Keratinocyte (primary cell): ENCODE measurements at regions not wholly inside any gene's neighbourhood (a gene's known extent, or its start where the extent isn't known, plus 50 kb on each side); places are given as distances from the start of the nearest gene placed in this dataset.

Experiments
- DNase-seq: peaks from one replicate; pipeline ENCODE4 v3.0.0-alpha.2; 2011; ENCODE audit warnings: low read depth, missing footprints, low spot score
- FAIRE-seq: peaks from 2 replicates; lab custom pipeline; 2011; peaks lifted over from hg19 to GRCh38; lab: Jason Lieb, UNC
- H2AFZ ChIP-seq: 2 replicates; pipeline ENCODE4 v1.6.0; 2012; ENCODE audit warnings: low read length, control low read depth, inconsistent platforms; ENCODE audit not compliant: control insufficient read depth
- H3K27ac ChIP-seq: 2 replicates; pipeline ENCODE4 v1.5.1; 2011; ENCODE audit warnings: low read length; ENCODE audit not compliant: control insufficient read depth, insufficient read depth
- H3K27me3 ChIP-seq: 3 replicates; pipeline ENCODE4 v1.6.0; 2011; ENCODE audit warnings: low read length; ENCODE audit not compliant: control insufficient read depth, insufficient read depth; ENCODE audit errors: extremely low read depth
- H3K36me3 ChIP-seq, 2 experiments: 2 replicates in 1 of 2; 3 replicates in 1 of 2; pipeline ENCODE4 v1.5.1; 2011; ENCODE audit warnings: low read length in 2 of 2, mild to moderate bottlenecking in 1 of 2; ENCODE audit not compliant: control insufficient read depth in 2 of 2, insufficient read depth in 2 of 2; ENCODE audit errors: extremely low read depth in 1 of 2
- H3K4me1 ChIP-seq: 3 replicates; pipeline ENCODE4 v1.5.1; 2011; ENCODE audit warnings: low read length; ENCODE audit not compliant: control insufficient read depth, insufficient read depth; ENCODE audit errors: extremely low read depth
- H3K4me2 ChIP-seq: 3 replicates; pipeline ENCODE4 v1.6.0; 2011; ENCODE audit warnings: low read depth, low read length; ENCODE audit not compliant: control insufficient read depth, insufficient read depth; ENCODE audit errors: extremely low read depth
- H3K4me3 ChIP-seq, 3 experiments: fragments of 200-600 bp in 1 of 3; sonication (generic) in 1 of 3; 2 replicates in 2 of 3; 3 replicates in 1 of 3; pipeline ENCODE4 v1.5.1; 2011 to 2016; ENCODE audit warnings: low read length in 3 of 3, mild to moderate bottlenecking in 3 of 3, control low read depth in 2 of 3, inconsistent platforms in 1 of 3, low read depth in 1 of 3, mixed read lengths in 1 of 3, mixed run types in 1 of 3, moderate library complexity in 1 of 3; ENCODE audit not compliant: control insufficient read depth in 2 of 3, insufficient read depth in 2 of 3; ENCODE audit errors: extremely low read depth in 1 of 3
- H3K79me2 ChIP-seq: 2 replicates; pipeline ENCODE4 v1.6.0; 2012; ENCODE audit warnings: low read length; ENCODE audit not compliant: control insufficient read depth, insufficient read depth
- H3K9ac ChIP-seq: 3 replicates; pipeline ENCODE4 v1.6.0; 2011; ENCODE audit warnings: low read length; ENCODE audit not compliant: control insufficient read depth, insufficient read depth; ENCODE audit errors: extremely low read depth
- H3K9me1 ChIP-seq: 3 replicates; pipeline ENCODE4 v1.6.0; 2011; ENCODE audit warnings: low read length; ENCODE audit not compliant: control insufficient read depth, insufficient read depth; ENCODE audit errors: extremely low read depth
- H3K9me3 ChIP-seq: 2 replicates; pipeline ENCODE4 v1.5.1; 2012; ENCODE audit warnings: low read depth, low read length; ENCODE audit not compliant: control insufficient read depth
- H4K20me1 ChIP-seq: 3 replicates; pipeline ENCODE4 v1.6.0; 2011; ENCODE audit warnings: low read length; ENCODE audit not compliant: control insufficient read depth, insufficient read depth; ENCODE audit errors: extremely low read depth
- EZH2 ChIP-seq: IDR thresholded peaks from one replicate; pipeline ENCODE4 v1.6.1; 2012; ENCODE audit warnings: inconsistent platforms, mild to moderate bottlenecking, low read length, moderate library complexity
- dilution Hi-C: fragments of 300-500 bp; cut with MboI; formaldehyde crosslinking; loops from one replicate; pipeline ENCODE4 v1.7.0; 2020; ENCODE audit warnings: low sequenced_read_pairs; ENCODE audit not compliant: extremely low pct_ligation_motif_present
- TF ChIP-seq, protein P1 (sequence below), 3 experiments: IDR thresholded peaks in 1 of 3; conservative IDR thresholded peaks in 1 of 3; optimal IDR thresholded peaks in 1 of 3; 2 replicates in 2 of 3; 3 replicates in 1 of 3; pipeline versions ENCODE3 to v1.5.1; 2011; ENCODE audit warnings: low read length in 3 of 3, mild to moderate bottlenecking in 3 of 3, moderate library complexity in 2 of 3, control low read depth in 1 of 3, inconsistent platforms in 1 of 3; ENCODE audit not compliant: insufficient read depth in 2 of 3; ENCODE audit errors: extremely low read depth in 1 of 3

DNA sequence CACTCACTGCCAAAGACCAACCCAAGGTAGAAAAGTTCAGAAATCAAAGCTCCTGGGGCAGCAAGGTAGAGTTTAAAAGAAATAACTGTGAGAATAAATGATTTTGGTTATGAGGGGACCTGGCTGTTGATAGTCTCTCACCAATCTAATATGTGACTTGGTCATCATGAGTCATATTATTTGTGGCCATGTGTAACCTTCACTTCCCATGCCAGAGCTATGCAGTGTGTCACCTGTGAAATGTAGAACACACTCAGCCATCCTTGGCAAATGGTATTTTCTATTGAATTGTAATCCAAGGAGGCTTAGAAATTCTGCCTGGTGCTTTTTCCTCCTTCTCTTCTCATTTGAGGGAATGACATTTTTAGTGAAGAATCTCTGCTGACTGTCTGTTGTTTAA lies 184.2 kb upstream of the STAC start:
- no peaks in the 10 kb centered on the region for H3K36me3 ChIP-seq
- H3K27me3 ChIP-seq = no peaks in the 10 kb centered on the region
- H2AFZ ChIP-seq = no peak overlapping the region
- no peaks in the 10 kb centered on the region for H3K9me3 ChIP-seq
- dilution Hi-C loops = no loop called here
- FAIRE-seq (no peak), DNase-seq (no peak)
- H3K4me1 ChIP-seq = no peaks in the 10 kb centered on the region
- no peak overlapping the region for H3K4me2 ChIP-seq
- TF ChIP-seq EZH2 = no peak
- TF ChIP-seq, protein P1, sequence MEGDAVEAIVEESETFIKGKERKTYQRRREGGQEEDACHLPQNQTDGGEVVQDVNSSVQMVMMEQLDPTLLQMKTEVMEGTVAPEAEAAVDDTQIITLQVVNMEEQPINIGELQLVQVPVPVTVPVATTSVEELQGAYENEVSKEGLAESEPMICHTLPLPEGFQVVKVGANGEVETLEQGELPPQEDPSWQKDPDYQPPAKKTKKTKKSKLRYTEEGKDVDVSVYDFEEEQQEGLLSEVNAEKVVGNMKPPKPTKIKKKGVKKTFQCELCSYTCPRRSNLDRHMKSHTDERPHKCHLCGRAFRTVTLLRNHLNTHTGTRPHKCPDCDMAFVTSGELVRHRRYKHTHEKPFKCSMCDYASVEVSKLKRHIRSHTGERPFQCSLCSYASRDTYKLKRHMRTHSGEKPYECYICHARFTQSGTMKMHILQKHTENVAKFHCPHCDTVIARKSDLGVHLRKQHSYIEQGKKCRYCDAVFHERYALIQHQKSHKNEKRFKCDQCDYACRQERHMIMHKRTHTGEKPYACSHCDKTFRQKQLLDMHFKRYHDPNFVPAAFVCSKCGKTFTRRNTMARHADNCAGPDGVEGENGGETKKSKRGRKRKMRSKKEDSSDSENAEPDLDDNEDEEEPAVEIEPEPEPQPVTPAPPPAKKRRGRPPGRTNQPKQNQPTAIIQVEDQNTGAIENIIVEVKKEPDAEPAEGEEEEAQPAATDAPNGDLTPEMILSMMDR (optimal IDR thresholded peaks at IDR 0.05 in 1 of 3, IDR thresholded peaks at IDR 0.05 in 1 of 3, conservative IDR thresholded peaks at IDR 0.05 in 1 of 3; ENCODE audit: extremely low read depth in 1 of 3, insufficient read depth in 2 of 3, low read length in 3 of 3) = no peak
- no peak overlapping the region for H3K27ac ChIP-seq
- H3K4me3 ChIP-seq = no peak overlapping the region
- no peaks in the 10 kb centered on the region for H3K79me2 ChIP-seq
- no peak overlapping the region for H3K9ac ChIP-seq
- H4K20me1 ChIP-seq = no peaks in the 10 kb centered on the region
- H3K9me1 ChIP-seq = no peaks in the 10 kb centered on the region

DNA sequence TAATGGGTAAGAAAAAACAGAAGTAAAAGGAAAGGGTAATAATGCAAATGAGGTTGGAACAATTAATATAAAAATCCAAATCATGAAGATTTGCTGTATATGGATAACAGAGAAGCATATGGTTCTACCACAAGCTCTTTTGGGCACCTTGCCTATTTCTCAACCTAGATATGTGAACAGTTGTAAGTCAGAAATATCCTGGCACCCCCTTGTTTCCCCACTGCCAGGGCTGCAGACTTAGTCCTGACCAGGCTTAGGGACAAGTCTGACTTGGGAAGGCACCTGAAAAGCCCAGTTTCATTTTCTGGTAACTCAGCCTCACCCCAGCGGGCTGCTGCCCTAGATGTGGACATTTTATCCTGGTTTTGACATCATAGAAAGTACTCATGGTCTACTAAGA lies 183.2 kb upstream of the STAC start:
- H3K27me3 ChIP-seq = no peaks in the 10 kb centered on the region
- no peaks in the 10 kb centered on the region for H3K36me3 ChIP-seq
- H3K79me2 ChIP-seq = no peaks in the 10 kb centered on the region
- H3K9me1 ChIP-seq = no peaks in the 10 kb centered on the region
- no peak overlapping the region for H3K4me2 ChIP-seq
- no peak for FAIRE-seq
- no peaks in the 10 kb centered on the region for H3K4me1 ChIP-seq
- no peak overlapping the region for H3K4me3 ChIP-seq
- H2AFZ ChIP-seq = no peak overlapping the region
- H3K9ac ChIP-seq = no peak overlapping the region
- DNase-seq = no peak
- H3K9me3 ChIP-seq = no peaks in the 10 kb centered on the region
- dilution Hi-C loops = no loop called here
- no peak for TF ChIP-seq EZH2
- TF ChIP-seq, protein P1 (optimal IDR thresholded peaks at IDR 0.05 in 1 of 3, IDR thresholded peaks at IDR 0.05 in 1 of 3, conservative IDR thresholded peaks at IDR 0.05 in 1 of 3; ENCODE audit: extremely low read depth in 1 of 3, insufficient read depth in 2 of 3, low read length in 3 of 3) = no peak
- no peak overlapping the region for H3K27ac ChIP-seq
- H4K20me1 ChIP-seq = no peaks in the 10 kb centered on the region
